Endothelial cell of umbilical vein (primary cell): ENCODE measurements at regions not wholly inside any gene's neighbourhood (a gene's known extent, or its start where the extent isn't known, plus 50 kb on each side); places are given as distances from the start of the nearest gene placed in this dataset.

Source experiments
- BruUV-seq: library from RNA; stranded (reverse); fragments of 400-500 nt; replicated peaks from 2 replicates; lab custom pipeline; 2021; lab: Mats Ljungman, UMichigan
- CTCF ChIA-PET: fragments of 300-600, 350-600 bp; sonication (Branson Sonifier 250); formaldehyde crosslinking; loops from one replicate; lab custom pipeline; 2021; ENCODE audit warnings: antibody characterized with exemption, inconsistent platforms; lab: Charles Lee
- POLR2A ChIA-PET: fragments of 300-600, 350-600 bp; sonication (Branson Sonifier 250); formaldehyde crosslinking; loops from one replicate; lab custom pipeline; 2021; ENCODE audit warnings: antibody characterized with exemption, inconsistent platforms; lab: Charles Lee
- DNase-seq: peaks from one replicate; pipeline ENCODE4 v3.0.0-alpha.2; 2011; ENCODE audit warnings: low read depth, low spot score
- FAIRE-seq: peaks from 2 replicates; lab custom pipeline; 2011; peaks lifted over from hg19 to GRCh38; lab: Jason Lieb, UNC
- H2AFZ ChIP-seq: 2 replicates; pipeline ENCODE4 v1.6.0; 2012; ENCODE audit warnings: low read depth, low read length, control low read depth, inconsistent platforms
- H3K27ac ChIP-seq: 2 replicates; pipeline ENCODE4 v1.5.1; 2011; ENCODE audit warnings: low read depth, mild to moderate bottlenecking, control low read depth, low read length, moderate library complexity; ENCODE audit not compliant: insufficient read depth
- H3K27me3 ChIP-seq, 2 experiments: 2 replicates each; pipeline versions ENCODE4 v1.6.0 to v1.6.1; 2011; ENCODE audit warnings: low read length in 2 of 2, mixed read lengths in 1 of 2; ENCODE audit not compliant: control insufficient read depth in 2 of 2, insufficient read depth in 2 of 2
- H3K36me3 ChIP-seq, 2 experiments: 2 replicates in 1 of 2; 3 replicates in 1 of 2; pipeline ENCODE4 v1.5.1; 2011; ENCODE audit warnings: low read length in 2 of 2, mild to moderate bottlenecking in 1 of 2, moderate library complexity in 1 of 2; ENCODE audit not compliant: control insufficient read depth in 2 of 2, insufficient read depth in 2 of 2; ENCODE audit errors: extremely low read depth in 1 of 2
- H3K4me1 ChIP-seq: 3 replicates; pipeline ENCODE4 v1.5.1; 2011; ENCODE audit warnings: mild to moderate bottlenecking, low read length; ENCODE audit not compliant: control insufficient read depth, insufficient read depth; ENCODE audit errors: extremely low read depth
- H3K4me2 ChIP-seq: 2 replicates; pipeline ENCODE4 v1.6.1; 2011; ENCODE audit warnings: low read length, control low read depth, mixed read lengths; ENCODE audit not compliant: insufficient read depth
- H3K4me3 ChIP-seq, 3 experiments: fragments of 200-600 bp in 1 of 3; sonication (generic), shearing (Covaris generic) in 1 of 3; replicated peaks in 1 of 3; 2 replicates each; pipeline ENCODE4 v1.5.1; 2011 to 2016; ENCODE audit warnings: control low read depth in 3 of 3, low read length in 3 of 3, mild to moderate bottlenecking in 2 of 3, inconsistent platforms in 1 of 3, low read depth in 1 of 3, moderate library complexity in 1 of 3; ENCODE audit not compliant: insufficient read depth in 1 of 3
- H3K79me2 ChIP-seq: 2 replicates; pipeline ENCODE4 v1.6.0; 2012; ENCODE audit warnings: low read length, inconsistent platforms; ENCODE audit not compliant: control insufficient read depth, insufficient read depth
- H3K9ac ChIP-seq: replicated peaks from 2 replicates; pipeline ENCODE3; 2011; ENCODE audit warnings: low read length, control low read depth; ENCODE audit not compliant: insufficient read depth; ENCODE audit errors: extremely low read depth
- H3K9me1 ChIP-seq: replicated peaks from 3 replicates; pipeline ENCODE4 v1.6.0; 2011; ENCODE audit warnings: mild to moderate bottlenecking, low read length; ENCODE audit not compliant: control insufficient read depth, insufficient read depth; ENCODE audit errors: extremely low read depth
- H3K9me3 ChIP-seq: replicated peaks from 2 replicates; pipeline ENCODE4 v1.5.1; 2012; ENCODE audit warnings: low read length, inconsistent platforms; ENCODE audit not compliant: control insufficient read depth, insufficient read depth
- H4K20me1 ChIP-seq: replicated peaks from 2 replicates; pipeline ENCODE3; 2011; ENCODE audit warnings: mild to moderate bottlenecking, low read length; ENCODE audit not compliant: control insufficient read depth, insufficient read depth; ENCODE audit errors: extremely low read depth
- EZH2 ChIP-seq: IDR thresholded peaks from 2 replicates; pipeline ENCODE4 v1.6.1; 2012; ENCODE audit warnings: borderline replicate concordance, low read depth, mild to moderate bottlenecking, moderate library complexity, low read length, inconsistent platforms; ENCODE audit not compliant: severe bottlenecking
- FOS ChIP-seq: IDR thresholded peaks from 2 replicates; pipeline ENCODE4 v1.6.1; 2011; ENCODE audit warnings: mild to moderate bottlenecking, low read length, moderate library complexity, borderline replicate concordance; ENCODE audit not compliant: insufficient read depth
- GATA2 ChIP-seq: IDR thresholded peaks from 2 replicates; pipeline ENCODE4 v1.7.0; 2011; ENCODE audit warnings: low read depth, mild to moderate bottlenecking, moderate library complexity, mixed read lengths, low read length; ENCODE audit not compliant: insufficient read length, insufficient read depth
- JUN ChIP-seq: IDR thresholded peaks from 2 replicates; pipeline ENCODE4 v1.6.1; 2011; ENCODE audit warnings: borderline replicate concordance, low read depth; ENCODE audit not compliant: insufficient read length, insufficient read depth
- MYC ChIP-seq: IDR thresholded peaks from one replicate; pipeline ENCODE4 v1.6.1; 2011; ENCODE audit warnings: mild to moderate bottlenecking, low read depth, low read length
- POLR2A ChIP-seq: IDR thresholded peaks from 2 replicates; pipeline ENCODE4 v1.6.1; 2012; ENCODE audit warnings: low read depth, mild to moderate bottlenecking, control low read depth, low read length
- POLR2AphosphoS5 ChIP-seq: IDR thresholded peaks from 2 replicates; pipeline ENCODE4 v1.6.1; 2012; ENCODE audit warnings: low read depth, mild to moderate bottlenecking, control low read depth, low read length, moderate library complexity; ENCODE audit not compliant: insufficient read depth
- dilution Hi-C: fragments of 300-500 bp; cut with MboI; formaldehyde crosslinking; loops from one replicate; pipeline ENCODE4 v1.15.0; 2019; ENCODE audit warnings: low sequenced_read_pairs; ENCODE audit not compliant: extremely low pct_ligation_motif_present
- intact Hi-C: fragments of 100-400 bp; cut with micrococcal nuclease; formaldehyde crosslinking; loops from one replicate; pipeline ENCODE4 v1.10.0; 2022
- TF ChIP-seq, protein P1 (sequence below), 2 donors: IDR thresholded peaks; 1 replicate in 1 of 2; 2 replicates in 1 of 2; pipeline ENCODE4 v1.5.1; 2011; ENCODE audit warnings: low read length in 2 of 2, mild to moderate bottlenecking in 2 of 2, moderate library complexity in 2 of 2, control low read depth in 1 of 2, inconsistent platforms in 1 of 2, low read depth in 1 of 2; ENCODE audit not compliant: insufficient read depth in 1 of 2; ENCODE audit errors: extremely low read depth in 1 of 2
- TF ChIP-seq, protein P2 (sequence below): IDR thresholded peaks from 2 replicates; pipeline ENCODE4 v1.6.1; 2011; ENCODE audit not compliant: insufficient read depth, insufficient read length

DNA sequence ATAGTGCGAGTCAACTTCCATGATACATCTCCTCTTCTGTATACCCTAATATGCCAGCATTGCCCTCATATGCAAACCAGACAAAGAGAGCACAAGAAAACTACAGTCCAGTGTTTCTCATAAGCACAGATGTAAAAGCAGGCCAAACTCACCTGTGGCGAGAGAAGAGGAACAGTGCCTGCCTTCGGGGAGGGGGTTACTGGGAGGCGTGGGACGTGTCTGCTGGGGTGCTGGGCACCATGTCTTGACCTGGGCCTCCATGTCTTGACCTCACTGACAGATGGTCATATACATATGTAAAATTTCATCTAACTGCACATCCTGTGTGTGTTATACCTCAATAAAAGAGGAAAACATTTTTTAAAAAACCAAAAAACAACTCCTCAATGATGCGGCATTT is 159.3 kb upstream of the PPP1R26 start:
- BruUV-seq = no TSS peak
- Histone ChIP-seq H3K4me2 (no peak overlapping the region), H3K4me1 (no peaks in the 10 kb centered on the region), H3K27ac (no peak overlapping the region), H3K9me3 (no peaks in the 10 kb centered on the region), H3K9me1 (no peaks in the 10 kb centered on the region), H3K4me3 (no peak overlapping the region), H3K79me2 (no peaks in the 10 kb centered on the region), H3K27me3 (no peaks in the 10 kb centered on the region), H3K9ac (no peak overlapping the region), H3K36me3 (no peaks in the 10 kb centered on the region), H4K20me1 (no peaks in the 10 kb centered on the region), H2AFZ (no peak overlapping the region)
- CTCF ChIA-PET = no interaction called here
- dilution Hi-C loops = no loop called here
- TF ChIP-seq POLR2A = no peak
- TF ChIP-seq, protein P1, sequence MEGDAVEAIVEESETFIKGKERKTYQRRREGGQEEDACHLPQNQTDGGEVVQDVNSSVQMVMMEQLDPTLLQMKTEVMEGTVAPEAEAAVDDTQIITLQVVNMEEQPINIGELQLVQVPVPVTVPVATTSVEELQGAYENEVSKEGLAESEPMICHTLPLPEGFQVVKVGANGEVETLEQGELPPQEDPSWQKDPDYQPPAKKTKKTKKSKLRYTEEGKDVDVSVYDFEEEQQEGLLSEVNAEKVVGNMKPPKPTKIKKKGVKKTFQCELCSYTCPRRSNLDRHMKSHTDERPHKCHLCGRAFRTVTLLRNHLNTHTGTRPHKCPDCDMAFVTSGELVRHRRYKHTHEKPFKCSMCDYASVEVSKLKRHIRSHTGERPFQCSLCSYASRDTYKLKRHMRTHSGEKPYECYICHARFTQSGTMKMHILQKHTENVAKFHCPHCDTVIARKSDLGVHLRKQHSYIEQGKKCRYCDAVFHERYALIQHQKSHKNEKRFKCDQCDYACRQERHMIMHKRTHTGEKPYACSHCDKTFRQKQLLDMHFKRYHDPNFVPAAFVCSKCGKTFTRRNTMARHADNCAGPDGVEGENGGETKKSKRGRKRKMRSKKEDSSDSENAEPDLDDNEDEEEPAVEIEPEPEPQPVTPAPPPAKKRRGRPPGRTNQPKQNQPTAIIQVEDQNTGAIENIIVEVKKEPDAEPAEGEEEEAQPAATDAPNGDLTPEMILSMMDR (IDR thresholded peaks at IDR 0.05; ENCODE audit: extremely low read depth in 1 of 2, insufficient read depth in 1 of 2, low read depth in 1 of 2, low read length in 2 of 2) = no peak
- no peak for TF ChIP-seq JUN
- no peak for TF ChIP-seq GATA2
- TF ChIP-seq EZH2 = no peak
- no peak for TF ChIP-seq POLR2AphosphoS5
- TF ChIP-seq, protein P2, sequence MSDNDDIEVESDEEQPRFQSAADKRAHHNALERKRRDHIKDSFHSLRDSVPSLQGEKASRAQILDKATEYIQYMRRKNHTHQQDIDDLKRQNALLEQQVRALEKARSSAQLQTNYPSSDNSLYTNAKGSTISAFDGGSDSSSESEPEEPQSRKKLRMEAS = no peak
- no peak for TF ChIP-seq FOS
- TF ChIP-seq MYC = no peak
- intact Hi-C loops = no loop called here
- DNase-seq = no peak
- FAIRE-seq = no peak
- POLR2A ChIA-PET = no interaction called here
